ENCODE measurements at regions not wholly inside any gene's neighbourhood (a gene's known extent, or its start where the extent isn't known, plus 50 kb on each side); places are given as distances from the start of the nearest gene placed in this dataset.

- DNase-seq: no peak
- no peaks in the 10 kb centered on the region for H3K4me1 ChIP-seq
- intact Hi-C loops (cut with DNase I): no loop called here
- WGBS (ENCODE audit: insufficient coverage, low coverage, low lambda C conversion rate, missing lambda C conversion rate): 37% methylated on average over 10 of the region's 10 CpGs
- ATAC-seq: no peak
- H3K9me3 ChIP-seq: no peaks in the 10 kb centered on the region
- H3K4me3 ChIP-seq: no peak overlapping the region
- no peaks in the 10 kb centered on the region for H3K27me3 ChIP-seq
- no peaks in the 10 kb centered on the region for H3K36me3 ChIP-seq
- no peak for TF ChIP-seq POLR2A (IDR thresholded peaks at IDR 0.05)
- no peak for TF ChIP-seq CTCF (IDR thresholded peaks at IDR 0.05)
- H3K27ac ChIP-seq: no peak overlapping the region
These were observed 806.9 kb downstream of the GALC start for GRCh38 chr14:87185961-87186560.

DNA sequence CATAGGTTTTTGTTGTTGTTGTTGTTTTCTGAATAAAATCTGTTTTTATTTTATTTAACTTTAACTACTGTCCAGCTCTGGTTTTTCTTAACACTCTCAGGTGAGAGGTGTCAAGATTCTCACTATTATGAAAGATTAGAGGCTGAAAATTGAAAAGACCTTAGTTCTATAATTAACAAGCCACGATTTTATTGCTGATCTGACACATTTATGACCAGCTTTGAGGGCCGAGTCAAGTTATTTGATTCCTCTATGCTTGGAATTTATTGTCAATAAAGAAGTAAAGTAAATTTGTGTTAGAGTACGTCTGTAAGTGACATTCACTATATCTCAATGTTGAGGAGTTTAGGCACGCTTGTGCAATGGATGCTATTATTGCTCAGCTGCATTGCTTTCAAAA, 808.8 kb downstream of the GALC start:
- ATAC-seq (no peak), DNase-seq (no peak)
- TF ChIP-seq CTCF (IDR thresholded peaks at IDR 0.05) (no peak), POLR2A (IDR thresholded peaks at IDR 0.05) (no peak)
- Histone ChIP-seq H3K4me3 (no peak overlapping the region), H3K36me3 (no peaks in the 10 kb centered on the region), H3K9me3 (no peaks in the 10 kb centered on the region), H3K4me1 (no peaks in the 10 kb centered on the region), H3K27ac (no peak overlapping the region), H3K27me3 (no peaks in the 10 kb centered on the region)
- intact Hi-C loops (cut with DNase I): no loop called here
- WGBS (ENCODE audit: insufficient coverage, low coverage, low lambda C conversion rate, missing lambda C conversion rate): 40% methylated on average over 4 of the region's 4 CpGs

GRCh38 chr14:87181288-87181687, 811.7 kb downstream of the GALC start:
- H3K36me3 ChIP-seq: no peaks in the 10 kb centered on the region
- H3K27me3 ChIP-seq: no peaks in the 10 kb centered on the region
- no peaks in the 10 kb centered on the region for H3K9me3 ChIP-seq
- no peak for TF ChIP-seq POLR2A (IDR thresholded peaks at IDR 0.05)
- no peak for DNase-seq
- no peak overlapping the region for H3K27ac ChIP-seq
- no peak overlapping the region for H3K4me3 ChIP-seq
- WGBS (ENCODE audit: insufficient coverage, low coverage, low lambda C conversion rate, missing lambda C conversion rate): 47% methylated on average over 3 of the region's 3 CpGs
- no peaks in the 10 kb centered on the region for H3K4me1 ChIP-seq
- intact Hi-C loops (cut with DNase I): no loop called here
- ATAC-seq: no peak

GRCh38 chr14:87179936-87180335, 813.0 kb downstream of the GALC start:
- Histone ChIP-seq H3K36me3 (no peaks in the 10 kb centered on the region), H3K27me3 (no peaks in the 10 kb centered on the region), H3K4me3 (no peak overlapping the region), H3K9me3 (no peaks in the 10 kb centered on the region), H3K27ac (no peak overlapping the region), H3K4me1 (no peaks in the 10 kb centered on the region)
- 84% methylated on average over 6 of the region's 6 CpGs for WGBS (ENCODE audit: insufficient coverage, low coverage, low lambda C conversion rate, missing lambda C conversion rate)
- DNase-seq (no peak), ATAC-seq (no peak)
- TF ChIP-seq CTCF (IDR thresholded peaks at IDR 0.05) (no peak), POLR2A (IDR thresholded peaks at IDR 0.05) (no peak)
- intact Hi-C loops (cut with DNase I): no loop called here

- H3K27me3 ChIP-seq: no peaks in the 10 kb centered on the region
- intact Hi-C loops (cut with DNase I): no loop called here
- no peaks in the 10 kb centered on the region for H3K36me3 ChIP-seq
- no peak overlapping the region for H3K27ac ChIP-seq
- H3K9me3 ChIP-seq: no peaks in the 10 kb centered on the region
- ATAC-seq (no peak), DNase-seq (no peak)
- H3K4me1 ChIP-seq: no peaks in the 10 kb centered on the region
- 10% methylated on average over 1 of the region's 1 CpG for WGBS (ENCODE audit: insufficient coverage, low coverage, low lambda C conversion rate, missing lambda C conversion rate)
- no peak overlapping the region for H3K4me3 ChIP-seq
- TF ChIP-seq CTCF (IDR thresholded peaks at IDR 0.05) (no peak), POLR2A (IDR thresholded peaks at IDR 0.05) (no peak)
These were observed 814.7 kb downstream of the GALC start for GRCh38 chr14:87178277-87178676.

Measured in right lobe of liver (tissue), 6 donors.